Hepatocyte (in vitro differentiated cells): ENCODE measurements at regions not wholly inside any gene's neighbourhood (a gene's known extent, or its start where the extent isn't known, plus 50 kb on each side); places are given as distances from the start of the nearest gene placed in this dataset.

Experiments used
- CTCF ChIP-seq: fragments of 200-600 bp; sonication (generic); IDR thresholded peaks from 2 replicates; pipeline ENCODE4 v1.5.1; 2016; ENCODE audit warnings: antibody characterized with exemption, mild to moderate bottlenecking; ENCODE audit not compliant: poor library complexity
- EZH2 ChIP-seq: fragments of 200-600 bp; sonication (generic); IDR thresholded peaks from 2 replicates; pipeline ENCODE4 v1.6.1; 2016; ENCODE audit warnings: antibody characterized with exemption, mild to moderate bottlenecking, borderline replicate concordance

DNA sequence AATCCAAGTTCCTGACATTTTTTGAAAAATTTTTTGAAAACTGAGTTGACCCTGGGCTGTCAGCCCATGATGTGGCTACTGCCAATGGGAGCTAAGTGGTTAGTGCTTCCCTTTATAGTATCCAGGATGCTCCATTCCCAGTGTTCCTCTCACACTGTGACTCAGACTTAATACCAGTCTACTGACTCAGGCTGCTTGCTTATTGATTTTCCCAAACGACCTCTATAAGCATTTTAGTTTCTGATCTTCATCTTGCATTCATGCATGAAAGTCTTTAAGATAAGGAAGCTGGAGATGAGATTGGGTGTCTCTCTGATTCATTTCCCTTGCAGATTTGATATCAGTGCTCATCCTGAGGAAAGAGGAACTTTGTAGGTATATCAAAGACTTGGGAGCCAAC is 560.0 kb downstream of the TBC1D32 start:
- TF ChIP-seq CTCF (no peak), EZH2 (no peak)
